GM19455 (cell line): ENCODE measurements at regions not wholly inside any gene's neighbourhood (a gene's known extent, or its start where the extent isn't known, plus 50 kb on each side); places are given as distances from the start of the nearest gene placed in this dataset.
"Not testable (repeated sequence)": the region's sequence is repeated elsewhere in the genome, so short reads cannot be mapped to it uniquely, and the experiment has no call there.

Experiments used
- ATAC-seq: cut with Tn5 transposase; IDR thresholded peaks from one replicate; pipeline ENCODE4 v1.9.1; 2021; ENCODE audit not compliant: unreplicated experiment

GRCh38 chr3:87435926-87436620 is 159.7 kb upstream of the POU1F1 start:
- ATAC-seq: no peak

- not testable (repeated sequence) for ATAC-seq
Observed at GRCh38 chr3:87433445-87433844, 157.1 kb upstream of the POU1F1 start.

GRCh38 chr3:87426918-87427317 is 150.5 kb upstream of the POU1F1 start:
- ATAC-seq: no peak

GRCh38 chr3:87425056-87425455 is 148.7 kb upstream of the POU1F1 start:
- no peak for ATAC-seq

- no peak for ATAC-seq
Observed at GRCh38 chr3:87423336-87423735, 147.0 kb upstream of the POU1F1 start.

- ATAC-seq: no peak
Observed at GRCh38 chr3:87422333-87422732, 145.9 kb upstream of the POU1F1 start.

- ATAC-seq: no peak
Observed at GRCh38 chr3:87420171-87420570, 143.8 kb upstream of the POU1F1 start.

- ATAC-seq: no peak
Observed at GRCh38 chr3:87414271-87414670, 137.9 kb upstream of the POU1F1 start.

GRCh38 chr3:87413814-87414213 is 137.4 kb upstream of the POU1F1 start:
- no peak for ATAC-seq

GRCh38 chr3:87410110-87410509 is 133.7 kb upstream of the POU1F1 start:
- no peak for ATAC-seq

GRCh38 chr3:87398168-87398801 is 121.9 kb upstream of the POU1F1 start:
- ATAC-seq: no peak

- no peak for ATAC-seq
Observed at GRCh38 chr3:87397211-87397610, 120.8 kb upstream of the POU1F1 start.

- no peak for ATAC-seq
Observed at GRCh38 chr3:87390821-87391220, 114.4 kb upstream of the POU1F1 start.

GRCh38 chr3:87390353-87390752 is 114.0 kb upstream of the POU1F1 start:
- no peak for ATAC-seq

- no peak for ATAC-seq
Observed at GRCh38 chr3:87375231-87375682, 98.9 kb upstream of the POU1F1 start.

GRCh38 chr3:87370007-87370406 is 93.6 kb upstream of the POU1F1 start:
- no peak for ATAC-seq

- ATAC-seq: no peak
Observed at GRCh38 chr3:87367736-87368135, 91.4 kb upstream of the POU1F1 start.

- no peak for ATAC-seq
Observed at GRCh38 chr3:87363721-87364120, 87.3 kb upstream of the POU1F1 start.

GRCh38 chr3:87361956-87362355 is 85.6 kb upstream of the POU1F1 start:
- ATAC-seq: no peak

- no peak for ATAC-seq
Observed at GRCh38 chr3:87361271-87361670, 84.9 kb upstream of the POU1F1 start.

GRCh38 chr3:87359826-87360225 is 83.4 kb upstream of the POU1F1 start:
- ATAC-seq: no peak

GRCh38 chr3:87359025-87359424 is 82.6 kb upstream of the POU1F1 start:
- no peak for ATAC-seq

- ATAC-seq: no peak
Observed at GRCh38 chr3:87358066-87358465, 81.7 kb upstream of the POU1F1 start.
